HL-60 (cell line): ENCODE measurements at regions not wholly inside any gene's neighbourhood (a gene's known extent, or its start where the extent isn't known, plus 50 kb on each side); places are given as distances from the start of the nearest gene placed in this dataset.

Experiments used
- DNase-seq, 2 experiments: peaks; one replicate each; pipeline ENCODE4 v3.0.0-alpha.2; 2010 to 2020; ENCODE audit warnings: low read depth in 1 of 2, low spot score in 1 of 2
- H3K27ac ChIP-seq: fragments of 250-450 bp; sonication (Bioruptor Pico); replicated peaks from 2 replicates; pipeline ENCODE4 v1.5.1; 2020; ENCODE audit warnings: mild to moderate bottlenecking, moderate library complexity
- H3K27me3 ChIP-seq: fragments of 250-450 bp; sonication (Bioruptor Pico); 2 replicates; pipeline ENCODE4 v1.5.1; 2021; ENCODE audit warnings: mild to moderate bottlenecking, moderate library complexity; ENCODE audit not compliant: insufficient read depth, poor library complexity, severe bottlenecking
- H3K4me3 ChIP-seq: replicated peaks from 2 replicates; pipeline ENCODE4 v1.5.1; 2011; ENCODE audit warnings: mild to moderate bottlenecking, control low read depth, low read length; ENCODE audit not compliant: insufficient read depth
- GABPA ChIP-seq: IDR thresholded peaks from 2 replicates; pipeline ENCODE4 v1.6.1; 2012; ENCODE audit warnings: low read depth
- POLR2AphosphoS5 ChIP-seq: IDR thresholded peaks from 2 replicates; pipeline ENCODE4 v1.6.1; 2012; ENCODE audit warnings: low read depth
- SPI1 ChIP-seq: IDR thresholded peaks from 2 replicates; pipeline ENCODE4 v1.6.1; 2012; ENCODE audit warnings: low read depth, mild to moderate bottlenecking, borderline replicate concordance
- TF ChIP-seq, protein P1 (sequence below): IDR thresholded peaks from 2 replicates; pipeline ENCODE4 v1.6.1; 2012; ENCODE audit warnings: low read depth; ENCODE audit not compliant: insufficient replicate concordance
- TF ChIP-seq, protein P2 (sequence below): IDR thresholded peaks from one replicate; pipeline ENCODE4 v1.5.1; 2011; ENCODE audit warnings: low read length, control low read depth, inconsistent platforms; ENCODE audit not compliant: insufficient read depth

DNA sequence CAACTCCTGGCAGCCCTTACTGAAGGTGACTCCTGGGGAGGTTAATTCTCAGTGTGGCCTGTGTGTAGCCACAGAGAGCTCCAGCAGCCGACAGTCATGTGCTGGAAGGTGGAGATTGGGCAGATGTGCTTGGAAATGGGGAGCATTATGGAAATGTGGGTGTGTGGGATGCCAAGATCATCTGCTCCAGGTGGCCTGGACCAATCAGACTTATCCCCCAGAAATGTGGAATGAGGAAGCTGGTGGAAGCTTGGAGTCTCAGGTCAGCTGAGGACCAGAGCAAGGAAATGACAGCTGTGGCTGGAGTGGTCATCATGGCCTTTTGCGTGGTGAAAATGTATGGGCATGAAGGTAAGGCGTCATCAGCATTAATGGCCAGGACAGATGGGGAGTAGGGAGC is 234.0 kb downstream of the MIAT start:
- no peaks in the 10 kb centered on the region for H3K27me3 ChIP-seq
- no peak overlapping the region for H3K4me3 ChIP-seq
- TF ChIP-seq POLR2AphosphoS5 = no peak
- TF ChIP-seq, protein P1, sequence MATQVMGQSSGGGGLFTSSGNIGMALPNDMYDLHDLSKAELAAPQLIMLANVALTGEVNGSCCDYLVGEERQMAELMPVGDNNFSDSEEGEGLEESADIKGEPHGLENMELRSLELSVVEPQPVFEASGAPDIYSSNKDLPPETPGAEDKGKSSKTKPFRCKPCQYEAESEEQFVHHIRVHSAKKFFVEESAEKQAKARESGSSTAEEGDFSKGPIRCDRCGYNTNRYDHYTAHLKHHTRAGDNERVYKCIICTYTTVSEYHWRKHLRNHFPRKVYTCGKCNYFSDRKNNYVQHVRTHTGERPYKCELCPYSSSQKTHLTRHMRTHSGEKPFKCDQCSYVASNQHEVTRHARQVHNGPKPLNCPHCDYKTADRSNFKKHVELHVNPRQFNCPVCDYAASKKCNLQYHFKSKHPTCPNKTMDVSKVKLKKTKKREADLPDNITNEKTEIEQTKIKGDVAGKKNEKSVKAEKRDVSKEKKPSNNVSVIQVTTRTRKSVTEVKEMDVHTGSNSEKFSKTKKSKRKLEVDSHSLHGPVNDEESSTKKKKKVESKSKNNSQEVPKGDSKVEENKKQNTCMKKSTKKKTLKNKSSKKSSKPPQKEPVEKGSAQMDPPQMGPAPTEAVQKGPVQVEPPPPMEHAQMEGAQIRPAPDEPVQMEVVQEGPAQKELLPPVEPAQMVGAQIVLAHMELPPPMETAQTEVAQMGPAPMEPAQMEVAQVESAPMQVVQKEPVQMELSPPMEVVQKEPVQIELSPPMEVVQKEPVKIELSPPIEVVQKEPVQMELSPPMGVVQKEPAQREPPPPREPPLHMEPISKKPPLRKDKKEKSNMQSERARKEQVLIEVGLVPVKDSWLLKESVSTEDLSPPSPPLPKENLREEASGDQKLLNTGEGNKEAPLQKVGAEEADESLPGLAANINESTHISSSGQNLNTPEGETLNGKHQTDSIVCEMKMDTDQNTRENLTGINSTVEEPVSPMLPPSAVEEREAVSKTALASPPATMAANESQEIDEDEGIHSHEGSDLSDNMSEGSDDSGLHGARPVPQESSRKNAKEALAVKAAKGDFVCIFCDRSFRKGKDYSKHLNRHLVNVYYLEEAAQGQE = no peak
- TF ChIP-seq, protein P2, sequence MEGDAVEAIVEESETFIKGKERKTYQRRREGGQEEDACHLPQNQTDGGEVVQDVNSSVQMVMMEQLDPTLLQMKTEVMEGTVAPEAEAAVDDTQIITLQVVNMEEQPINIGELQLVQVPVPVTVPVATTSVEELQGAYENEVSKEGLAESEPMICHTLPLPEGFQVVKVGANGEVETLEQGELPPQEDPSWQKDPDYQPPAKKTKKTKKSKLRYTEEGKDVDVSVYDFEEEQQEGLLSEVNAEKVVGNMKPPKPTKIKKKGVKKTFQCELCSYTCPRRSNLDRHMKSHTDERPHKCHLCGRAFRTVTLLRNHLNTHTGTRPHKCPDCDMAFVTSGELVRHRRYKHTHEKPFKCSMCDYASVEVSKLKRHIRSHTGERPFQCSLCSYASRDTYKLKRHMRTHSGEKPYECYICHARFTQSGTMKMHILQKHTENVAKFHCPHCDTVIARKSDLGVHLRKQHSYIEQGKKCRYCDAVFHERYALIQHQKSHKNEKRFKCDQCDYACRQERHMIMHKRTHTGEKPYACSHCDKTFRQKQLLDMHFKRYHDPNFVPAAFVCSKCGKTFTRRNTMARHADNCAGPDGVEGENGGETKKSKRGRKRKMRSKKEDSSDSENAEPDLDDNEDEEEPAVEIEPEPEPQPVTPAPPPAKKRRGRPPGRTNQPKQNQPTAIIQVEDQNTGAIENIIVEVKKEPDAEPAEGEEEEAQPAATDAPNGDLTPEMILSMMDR = no peak
- TF ChIP-seq GABPA = no peak
- TF ChIP-seq SPI1 = no peak
- no peak overlapping the region for H3K27ac ChIP-seq
- DNase-seq = no peak

DNA sequence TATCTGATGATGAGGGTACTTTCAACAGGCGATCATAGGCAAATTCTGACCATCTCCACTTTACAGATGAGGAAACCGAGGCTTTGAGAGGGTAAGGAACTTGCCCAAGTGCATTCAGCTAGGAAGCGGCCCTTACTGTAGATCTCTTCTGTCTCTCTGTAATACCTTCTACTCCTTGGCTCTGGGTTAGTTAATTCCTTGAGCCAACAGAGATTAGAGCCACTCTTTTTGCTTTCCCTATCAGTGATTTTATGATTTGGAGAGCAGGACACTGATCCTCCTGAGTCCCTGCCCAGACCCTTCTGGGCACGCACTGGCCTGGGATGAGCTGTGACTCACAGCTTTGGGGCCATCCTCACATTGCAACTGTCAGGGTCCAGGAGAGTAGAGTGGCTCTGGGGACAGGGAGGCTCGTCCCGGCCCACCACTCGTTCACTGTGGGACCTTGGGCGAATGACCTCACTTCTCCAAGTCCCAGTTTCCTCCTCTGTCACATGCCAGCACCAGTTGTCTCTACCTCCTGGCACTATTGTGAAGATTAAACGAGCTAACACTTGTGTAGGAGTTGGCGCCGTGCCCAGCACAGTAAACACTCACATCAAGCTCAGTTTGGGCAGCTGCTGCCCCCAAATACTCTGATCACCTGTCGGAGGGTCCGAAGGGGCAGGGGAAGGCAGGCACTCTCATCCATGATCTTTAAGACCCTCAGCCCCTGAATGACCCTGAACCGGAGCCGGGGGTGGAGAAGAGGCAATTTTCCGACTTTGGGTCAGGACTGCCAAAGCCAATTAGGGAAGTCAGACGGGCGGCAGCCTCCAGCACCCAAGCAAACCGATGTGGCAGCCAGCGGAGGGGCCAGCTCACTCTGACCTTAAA is 235.0 kb downstream of the MIAT start:
- Histone ChIP-seq H3K27ac (no peak overlapping the region), H3K27me3 (no peaks in the 10 kb centered on the region), H3K4me3 (no peak overlapping the region)
- TF ChIP-seq GABPA (no peak), SPI1 (no peak), POLR2AphosphoS5 (no peak)
- TF ChIP-seq, protein P1 = no peak
- no peak for DNase-seq

DNA sequence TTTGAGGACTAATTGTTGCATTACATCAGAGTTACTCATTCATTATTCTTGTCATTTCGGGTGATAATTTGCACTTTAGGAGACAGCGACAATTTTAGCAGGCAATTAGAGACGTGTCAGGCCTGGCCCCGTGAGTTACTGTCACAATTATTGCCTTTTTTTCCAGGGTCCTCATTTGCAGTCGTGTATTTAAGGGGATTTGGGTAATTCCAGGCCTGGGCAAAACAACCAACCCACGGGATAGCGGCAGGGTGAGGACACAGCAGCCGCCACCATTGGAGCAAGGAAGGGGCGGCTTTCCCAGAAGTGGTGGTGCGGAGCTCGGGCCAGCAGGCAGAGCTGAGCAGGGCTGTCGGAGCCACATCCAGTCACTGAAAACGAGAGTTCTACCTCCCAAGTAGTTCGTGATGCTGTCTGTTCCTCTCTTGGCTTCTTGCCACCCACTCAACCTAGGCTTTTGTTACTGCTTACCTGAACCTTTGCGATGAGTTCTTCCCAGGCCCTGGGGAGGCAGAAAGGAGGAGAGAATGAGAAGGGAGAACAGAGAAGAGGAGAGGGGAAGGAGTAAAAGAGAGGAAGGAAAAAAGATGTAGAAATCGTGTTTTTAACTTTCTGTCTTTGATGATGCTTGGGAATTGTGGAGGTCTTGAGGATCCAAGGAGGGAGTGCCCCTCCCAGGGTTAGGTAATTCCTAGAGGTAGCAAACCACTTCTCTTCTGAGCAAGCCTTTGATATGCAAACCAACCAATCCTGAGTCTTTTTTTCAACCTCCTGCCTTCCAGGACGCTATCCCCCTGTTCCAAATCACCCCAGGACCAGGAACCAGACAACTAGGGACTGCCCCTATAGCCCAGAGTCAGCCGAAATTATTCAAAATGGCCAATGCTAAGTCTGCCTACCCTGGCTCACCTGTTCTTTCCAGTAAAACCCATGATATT is 236.1 kb downstream of the MIAT start:
- no peak for DNase-seq
- H3K27ac ChIP-seq = no peak overlapping the region

More for the DNA sequence above, 236.1 kb downstream of the MIAT start:
- Histone ChIP-seq H3K27me3 (no peaks in the 10 kb centered on the region), H3K4me3 (no peak overlapping the region)
- TF ChIP-seq, protein P1 = no peak
- TF ChIP-seq POLR2AphosphoS5 = no peak
- TF ChIP-seq, protein P2 = no peak
- no peak for TF ChIP-seq GABPA
- no peak for TF ChIP-seq SPI1
